ENCODE measurements at regions not wholly inside any gene's neighbourhood (a gene's known extent, or its start where the extent isn't known, plus 50 kb on each side); places are given as distances from the start of the nearest gene placed in this dataset.

DNA sequence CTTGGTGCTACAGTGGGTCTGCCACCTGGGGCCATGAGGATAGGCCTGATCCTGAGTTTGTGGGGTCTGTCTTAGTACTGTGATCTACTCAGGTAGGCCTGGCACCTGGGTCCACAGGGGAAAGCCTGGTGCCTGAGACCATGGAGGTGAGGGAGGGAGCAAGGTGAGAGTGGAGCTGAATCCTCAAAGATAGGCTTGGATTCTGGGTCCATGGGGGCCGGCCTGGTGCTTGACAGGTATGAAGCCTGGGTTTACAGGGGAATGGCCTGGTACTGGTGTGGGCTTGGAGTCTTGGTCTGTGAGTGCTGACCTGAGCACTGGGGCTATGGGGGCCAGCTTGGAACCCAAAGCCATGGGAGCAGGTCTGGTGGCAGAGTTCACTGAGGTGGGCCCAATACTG is 439.2 kb upstream of the SMARCA2 start:
- H3K27ac Mint-ChIP-seq: no peak overlapping the region

DNA sequence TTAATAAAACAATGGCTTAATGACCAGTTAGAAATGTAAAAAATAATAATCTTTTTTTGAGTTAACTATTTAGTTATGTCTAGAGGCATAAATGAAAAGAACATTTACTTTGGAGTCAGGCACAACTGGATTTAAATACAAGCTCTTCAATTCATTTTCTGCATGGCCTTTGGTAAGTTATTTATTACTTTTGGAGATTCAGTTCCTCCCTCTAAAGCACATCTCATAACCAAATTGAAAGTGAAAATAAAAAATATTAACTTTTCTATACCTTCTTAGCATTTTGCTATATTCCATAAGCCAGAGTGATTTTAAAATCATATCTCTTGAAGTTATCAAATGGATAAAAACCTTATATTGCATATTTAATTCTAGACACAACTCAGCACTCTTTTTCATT is 434.9 kb upstream of the SMARCA2 start:
- H3K27me3 Mint-ChIP-seq: no peaks in the 10 kb centered on the region
- DNase-seq (no peak), ATAC-seq (ENCODE audit: low read depth in 2 of 2) (no peak)
- H3K4me1 Mint-ChIP-seq: no peaks in the 10 kb centered on the region
- peaks cover 0 to 16% (median 3%) of the 10 kb centered on the region in 7 donors for H3K9me3 Mint-ChIP-seq
- no peak overlapping the region for H3K27ac Mint-ChIP-seq
- no peaks in the 10 kb centered on the region for H3K36me3 Mint-ChIP-seq
- H3K4me3 Mint-ChIP-seq: no peak overlapping the region

More for the DNA sequence above, 439.2 kb upstream of the SMARCA2 start:
- no peaks in the 10 kb centered on the region for H3K36me3 Mint-ChIP-seq
- DNase-seq: no peak
- no peaks in the 10 kb centered on the region for H3K4me1 Mint-ChIP-seq
- H3K9me3 Mint-ChIP-seq: peaks cover 0 to 5% (median 4%) of the 10 kb centered on the region in 7 donors
- no peak overlapping the region for H3K4me3 Mint-ChIP-seq
- no peak for ATAC-seq (ENCODE audit: low read depth in 2 of 2)
- no peaks in the 10 kb centered on the region for H3K27me3 Mint-ChIP-seq

DNA sequence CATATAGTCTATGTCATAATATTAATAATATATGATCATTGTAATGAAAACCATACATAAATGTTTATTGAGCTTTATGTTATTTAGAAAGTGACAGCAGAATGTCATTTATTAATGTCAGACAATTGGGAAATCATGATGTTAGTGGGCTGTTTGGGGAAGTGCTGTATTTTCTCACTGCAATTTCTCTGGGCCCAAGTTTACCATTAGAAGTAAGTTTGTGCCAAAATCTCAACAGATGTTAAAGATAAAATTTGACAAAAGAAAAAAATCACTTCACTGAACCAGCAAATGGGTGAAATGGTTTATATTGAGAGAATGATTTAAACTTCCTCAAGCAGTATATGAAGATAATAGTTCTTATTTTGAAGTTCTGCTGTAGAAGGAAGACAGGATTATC is 433.2 kb upstream of the SMARCA2 start:
- no peak overlapping the region for H3K4me3 Mint-ChIP-seq
- no peaks in the 10 kb centered on the region for H3K27me3 Mint-ChIP-seq
- no peak overlapping the region for H3K27ac Mint-ChIP-seq
- H3K36me3 Mint-ChIP-seq: no peaks in the 10 kb centered on the region
- DNase-seq (no peak), ATAC-seq (ENCODE audit: low read depth in 2 of 2) (no peak)
- no peaks in the 10 kb centered on the region for H3K4me1 Mint-ChIP-seq
- H3K9me3 Mint-ChIP-seq: peaks cover 0 to 17% (median 8%) of the 10 kb centered on the region in 7 donors

DNA sequence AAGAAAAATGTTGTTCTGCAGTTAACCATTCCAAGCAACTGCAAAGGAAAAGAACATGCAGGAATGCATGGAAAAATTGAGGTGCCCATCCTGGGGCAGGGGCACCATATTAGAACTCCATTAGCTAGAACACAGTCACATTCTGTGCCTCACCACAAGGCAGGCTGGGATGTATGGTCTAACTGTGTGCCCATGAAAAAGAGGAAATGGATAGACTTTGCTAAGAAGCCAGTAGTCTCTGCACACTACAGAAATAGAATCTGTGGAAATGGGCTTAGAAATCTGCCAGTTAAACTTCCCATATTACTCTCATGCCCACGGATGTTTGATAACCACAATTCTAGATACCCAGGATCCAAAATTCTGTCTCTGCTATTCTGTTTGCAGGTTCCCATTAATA is 423.8 kb upstream of the SMARCA2 start:
- Mint-ChIP-seq H3K27ac (no peak overlapping the region), H3K4me3 (no peak overlapping the region), H3K27me3 (peaks cover 0 to 5% (median 0%) of the 10 kb centered on the region in 3 donors), H3K9me3 (peaks cover 4 to 14% (median 8%) of the 10 kb centered on the region in 7 donors), H3K36me3 (no peaks in the 10 kb centered on the region), H3K4me1 (no peaks in the 10 kb centered on the region)
- DNase-seq (no peak), ATAC-seq (ENCODE audit: low read depth in 2 of 2) (no peak)

DNA sequence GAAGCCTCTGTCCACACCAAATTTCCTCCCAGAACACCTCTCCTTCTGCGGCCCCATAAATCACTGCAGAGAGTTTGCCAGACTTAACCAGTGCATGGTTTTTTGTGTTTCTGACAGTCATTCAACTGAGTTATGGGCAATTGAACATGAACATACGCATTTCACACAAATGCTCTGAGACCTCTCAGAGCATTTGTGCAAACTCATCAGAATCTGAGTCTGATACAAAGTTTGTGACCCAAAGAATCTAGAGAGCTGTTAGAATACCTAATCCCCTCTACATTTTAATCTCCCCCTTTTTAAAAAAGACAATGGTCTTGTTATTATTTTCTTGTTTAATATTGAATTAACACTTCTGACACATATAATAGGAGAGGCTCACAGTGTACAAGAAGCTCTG is 416.9 kb upstream of the SMARCA2 start:
- Mint-ChIP-seq H3K4me3 (no peak overlapping the region), H3K36me3 (no peaks in the 10 kb centered on the region), H3K27me3 (peaks cover 0 to 9% (median 0%) of the 10 kb centered on the region in 3 donors), H3K4me1 (no peaks in the 10 kb centered on the region), H3K9me3 (peaks cover 0 to 2% (median 0%) of the 10 kb centered on the region in 7 donors), H3K27ac (no peak overlapping the region)
- DNase-seq: no peak
- ATAC-seq (ENCODE audit: low read depth in 2 of 2): no peak

DNA sequence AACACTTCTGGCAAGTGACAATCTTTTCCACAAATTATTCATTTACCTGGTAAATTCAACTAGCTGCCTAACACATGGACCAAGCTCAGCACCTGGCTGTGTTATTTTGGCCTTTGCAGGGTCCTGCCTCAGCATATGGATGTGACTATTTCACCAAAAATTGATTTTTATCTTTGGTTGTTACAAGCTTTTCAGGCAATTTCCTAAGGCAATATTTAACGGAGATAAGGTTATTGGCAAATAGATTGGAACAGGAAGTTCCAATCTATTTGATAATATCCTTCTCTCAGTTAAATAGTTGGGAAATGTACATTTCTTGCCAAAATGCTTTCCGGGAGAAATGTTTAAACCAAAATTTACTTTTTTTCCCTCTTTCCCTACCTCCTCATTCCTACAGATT is 415.2 kb upstream of the SMARCA2 start:
- DNase-seq: no peak
- Mint-ChIP-seq H3K36me3 (no peaks in the 10 kb centered on the region), H3K27me3 (peaks cover 0 to 10% (median 6%) of the 10 kb centered on the region in 3 donors), H3K4me3 (no peak overlapping the region), H3K4me1 (no peaks in the 10 kb centered on the region), H3K27ac (no peak overlapping the region), H3K9me3 (peaks cover 0 to 8% (median 2%) of the 10 kb centered on the region in 7 donors)
- no peak for ATAC-seq (ENCODE audit: low read depth in 2 of 2)

DNA sequence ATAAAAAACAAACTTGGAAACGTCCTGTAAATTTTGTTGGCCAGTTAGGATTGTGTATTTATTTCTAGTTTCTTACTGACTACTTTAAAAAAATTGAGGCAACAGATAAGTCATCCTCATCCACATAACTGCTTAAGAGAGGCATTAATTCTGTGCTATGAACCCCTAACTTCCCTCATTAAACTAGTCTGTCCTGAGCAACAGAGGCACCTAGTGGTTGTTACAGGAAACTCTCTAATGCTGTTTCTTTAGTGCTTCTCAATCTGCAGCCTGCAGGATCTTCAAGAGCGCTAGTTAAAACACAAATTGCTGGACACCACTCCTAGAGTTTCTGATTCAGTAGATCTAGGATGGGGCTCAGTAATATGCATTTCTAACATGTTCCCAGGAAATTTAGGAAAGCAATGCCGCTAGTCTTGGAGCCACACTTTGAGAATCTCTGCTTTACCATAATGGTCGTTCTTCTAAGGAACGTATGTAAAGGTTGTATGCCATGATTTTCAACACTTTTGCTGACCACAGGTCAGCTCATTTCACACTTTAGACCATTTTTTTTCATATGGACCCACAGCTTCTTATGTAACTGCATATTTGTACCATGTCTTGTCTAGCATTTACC is 410.1 kb upstream of the SMARCA2 start:
- Mint-ChIP-seq H3K4me3 (no peak overlapping the region), H3K27ac (no peak overlapping the region), H3K4me1 (no peaks in the 10 kb centered on the region), H3K27me3 (peaks cover 0 to 6% (median 4%) of the 10 kb centered on the region in 3 donors), H3K9me3 (peaks cover 0 to 11% (median 4%) of the 10 kb centered on the region in 7 donors), H3K36me3 (no peaks in the 10 kb centered on the region)
- ATAC-seq (ENCODE audit: low read depth in 2 of 2): no peak
- DNase-seq: no peak

DNA sequence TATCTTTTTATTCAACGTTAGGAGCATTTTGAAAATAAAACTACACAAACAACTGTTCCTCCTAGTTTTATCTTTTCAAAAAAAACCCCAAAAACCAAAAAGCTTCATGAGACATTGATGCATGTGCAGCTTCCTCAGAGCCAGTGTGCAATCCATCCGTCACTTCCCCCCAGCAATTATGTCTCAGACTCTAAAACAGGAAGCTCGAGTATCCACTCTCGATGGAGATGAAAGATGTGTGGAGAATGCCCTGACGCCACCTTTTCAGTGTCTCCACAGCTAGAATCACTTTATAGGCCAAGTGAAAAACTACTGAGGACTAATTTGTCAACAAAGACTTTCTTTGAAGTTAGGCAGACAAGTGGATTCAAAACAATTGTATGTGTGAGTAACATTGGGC is 408.9 kb upstream of the SMARCA2 start:
- no peak overlapping the region for H3K27ac Mint-ChIP-seq
- DNase-seq (no peak), ATAC-seq (ENCODE audit: low read depth in 2 of 2) (no peak)
- no peak overlapping the region for H3K4me3 Mint-ChIP-seq
- peaks cover 0 to 11% (median 4%) of the 10 kb centered on the region in 7 donors for H3K9me3 Mint-ChIP-seq
- H3K27me3 Mint-ChIP-seq: peaks cover 0 to 6% (median 4%) of the 10 kb centered on the region in 3 donors
- H3K4me1 Mint-ChIP-seq: no peaks in the 10 kb centered on the region
- H3K36me3 Mint-ChIP-seq: no peaks in the 10 kb centered on the region

DNA sequence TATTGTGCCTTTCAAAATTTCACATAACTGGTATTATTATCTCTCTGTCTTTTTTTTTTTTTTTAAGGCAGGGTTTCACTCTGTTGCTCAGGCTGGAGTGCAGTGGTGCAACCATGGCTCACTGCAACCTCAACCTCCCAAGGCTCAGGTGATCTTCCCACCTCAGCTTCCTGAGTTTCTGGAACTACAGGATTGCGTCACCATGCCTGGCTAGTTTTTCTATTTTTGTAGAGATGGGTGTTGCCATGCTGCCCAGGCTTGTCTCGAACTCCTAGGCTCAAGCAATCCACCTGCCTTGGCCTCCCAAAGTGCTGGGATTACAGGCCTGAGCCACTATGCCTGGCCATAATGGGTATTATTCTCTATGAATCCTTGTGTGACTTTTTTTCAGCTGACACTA is 402.3 kb upstream of the SMARCA2 start:
- Mint-ChIP-seq H3K27me3 (peaks cover 0 to 6% (median 0%) of the 10 kb centered on the region in 3 donors), H3K9me3 (peaks cover 0 to 11% (median 5%) of the 10 kb centered on the region in 7 donors), H3K4me3 (no peak overlapping the region), H3K27ac (no peak overlapping the region), H3K4me1 (no peaks in the 10 kb centered on the region), H3K36me3 (no peaks in the 10 kb centered on the region)
- DNase-seq (no peak), ATAC-seq (ENCODE audit: low read depth in 2 of 2) (no peak)

DNA sequence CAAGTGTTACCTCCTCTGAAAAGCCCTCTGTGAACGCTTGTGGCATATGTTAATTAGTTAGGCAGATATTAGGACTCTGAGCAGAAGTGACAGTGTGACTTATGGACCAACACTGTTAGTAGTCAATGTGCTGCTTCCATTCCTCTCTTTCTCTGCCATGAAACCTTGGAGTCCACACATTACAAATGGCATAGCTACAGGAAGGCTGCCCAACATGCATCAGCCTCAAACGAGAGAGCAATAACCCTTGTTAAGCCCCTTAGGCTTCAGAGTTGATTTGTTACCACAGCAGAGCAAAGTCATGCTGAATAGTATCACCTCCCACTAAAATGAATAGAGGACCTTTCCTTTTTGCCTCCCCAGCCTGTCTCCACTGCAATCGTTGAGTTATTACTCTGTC is 397.7 kb upstream of the SMARCA2 start:
- peaks cover 0 to 11% (median 6%) of the 10 kb centered on the region in 7 donors for H3K9me3 Mint-ChIP-seq
- peaks cover 0 to 6% (median 0%) of the 10 kb centered on the region in 3 donors for H3K27me3 Mint-ChIP-seq
- no peaks in the 10 kb centered on the region for H3K4me1 Mint-ChIP-seq
- no peak overlapping the region for H3K4me3 Mint-ChIP-seq
- no peak for ATAC-seq (ENCODE audit: low read depth in 2 of 2)
- no peaks in the 10 kb centered on the region for H3K36me3 Mint-ChIP-seq
- no peak overlapping the region for H3K27ac Mint-ChIP-seq
- DNase-seq: no peak

DNA sequence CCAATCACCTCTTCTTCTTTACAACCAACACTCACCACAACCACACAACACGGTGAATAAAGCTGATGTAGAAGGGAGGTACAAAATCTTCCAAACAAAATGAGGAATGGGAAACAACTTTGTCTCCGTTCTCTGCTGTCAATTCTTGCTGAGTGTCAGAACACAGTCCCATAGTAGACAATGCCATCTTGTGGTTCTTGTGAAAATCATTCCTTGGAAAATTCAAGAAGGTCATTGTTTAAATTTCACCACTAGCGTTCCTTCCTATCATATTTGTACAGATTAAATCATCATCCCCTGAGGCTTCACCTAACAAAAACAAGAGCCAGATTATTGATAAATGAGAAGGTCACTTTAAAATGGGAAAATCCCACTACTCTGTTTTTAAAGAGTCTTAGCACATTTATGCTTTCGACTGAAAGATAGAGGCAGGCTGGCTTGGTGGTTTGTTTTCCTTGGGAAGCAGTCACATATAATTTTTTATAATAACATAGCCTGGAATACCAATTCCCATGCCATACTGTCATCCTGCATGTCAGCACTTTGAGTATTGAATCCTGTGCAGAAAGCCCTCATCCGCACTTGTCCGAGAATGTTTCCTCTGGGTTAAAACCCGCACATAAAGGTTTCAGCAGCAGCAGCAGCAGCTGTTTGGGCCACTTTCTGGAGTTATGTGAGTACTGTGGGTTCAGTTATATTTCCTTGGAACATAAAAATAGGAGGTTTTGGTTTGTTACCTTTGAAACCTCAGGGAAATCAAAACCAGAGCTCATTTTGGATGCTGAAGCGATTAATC is 395.0 kb upstream of the SMARCA2 start:
- Mint-ChIP-seq H3K36me3 (no peaks in the 10 kb centered on the region), H3K9me3 (peaks cover 3 to 22% (median 10%) of the 10 kb centered on the region in 7 donors), H3K4me1 (no peaks in the 10 kb centered on the region), H3K4me3 (no peak overlapping the region), H3K27me3 (peaks cover 0 to 6% (median 0%) of the 10 kb centered on the region in 3 donors), H3K27ac (no peak overlapping the region)
- DNase-seq (no peak), ATAC-seq (ENCODE audit: low read depth in 2 of 2) (no peak)

DNA sequence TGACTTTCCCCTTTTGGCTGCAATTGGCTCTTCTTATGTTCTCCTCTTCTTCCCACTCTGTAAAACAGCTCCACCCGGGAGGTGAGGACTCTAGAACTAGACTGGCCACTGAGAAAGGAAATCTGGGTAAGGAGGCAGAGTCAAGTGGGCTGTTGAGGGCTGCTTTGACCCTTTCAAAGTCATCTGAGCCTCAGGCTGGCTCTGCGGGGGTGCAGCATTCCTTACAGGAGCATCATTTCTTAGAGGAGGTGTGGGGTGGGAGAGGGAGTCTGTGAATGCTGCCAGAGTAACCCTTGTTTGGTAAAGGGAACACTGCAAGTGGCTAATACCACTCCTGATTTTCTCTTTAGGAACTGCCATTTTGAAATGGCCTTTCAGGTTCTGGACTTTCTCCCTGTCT is 377.7 kb upstream of the SMARCA2 start:
- no peaks in the 10 kb centered on the region for H3K27me3 Mint-ChIP-seq
- H3K4me1 Mint-ChIP-seq: no peaks in the 10 kb centered on the region
- no peak for ATAC-seq (ENCODE audit: low read depth in 2 of 2)
- peaks cover 0 to 9% (median 5%) of the 10 kb centered on the region in 7 donors for H3K9me3 Mint-ChIP-seq
- peak overlapping the region in 1 of 8 donors; percentile 39 for H3K4me3 Mint-ChIP-seq
- no peaks in the 10 kb centered on the region for H3K36me3 Mint-ChIP-seq
- H3K27ac Mint-ChIP-seq: no peak overlapping the region
- DNase-seq: no peak

DNA sequence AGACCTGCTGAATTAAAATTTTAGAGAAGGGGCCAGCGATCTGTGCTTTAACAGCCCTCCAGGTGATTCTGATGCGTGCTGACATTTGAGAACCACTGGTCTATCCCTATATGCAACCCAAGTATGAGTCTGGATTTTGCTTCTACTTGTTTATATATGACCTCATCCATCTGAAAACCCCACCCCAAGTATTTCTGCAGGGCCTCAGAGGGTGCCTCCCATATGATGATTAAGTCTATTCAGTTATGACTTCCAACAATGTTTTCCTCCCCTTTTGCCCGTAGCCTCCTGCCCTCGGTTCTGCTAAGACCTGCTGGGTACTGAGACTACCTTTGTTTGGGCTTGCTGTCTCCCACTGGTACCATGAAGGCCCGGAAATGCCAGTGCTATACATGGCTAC is 376.0 kb upstream of the SMARCA2 start:
- Mint-ChIP-seq H3K27ac (no peak overlapping the region), H3K9me3 (peaks cover 0 to 9% (median 5%) of the 10 kb centered on the region in 7 donors), H3K36me3 (no peaks in the 10 kb centered on the region), H3K4me1 (no peaks in the 10 kb centered on the region), H3K27me3 (no peaks in the 10 kb centered on the region), H3K4me3 (no peak overlapping the region)
- ATAC-seq (ENCODE audit: low read depth in 2 of 2) (no peak), DNase-seq (no peak)

DNA sequence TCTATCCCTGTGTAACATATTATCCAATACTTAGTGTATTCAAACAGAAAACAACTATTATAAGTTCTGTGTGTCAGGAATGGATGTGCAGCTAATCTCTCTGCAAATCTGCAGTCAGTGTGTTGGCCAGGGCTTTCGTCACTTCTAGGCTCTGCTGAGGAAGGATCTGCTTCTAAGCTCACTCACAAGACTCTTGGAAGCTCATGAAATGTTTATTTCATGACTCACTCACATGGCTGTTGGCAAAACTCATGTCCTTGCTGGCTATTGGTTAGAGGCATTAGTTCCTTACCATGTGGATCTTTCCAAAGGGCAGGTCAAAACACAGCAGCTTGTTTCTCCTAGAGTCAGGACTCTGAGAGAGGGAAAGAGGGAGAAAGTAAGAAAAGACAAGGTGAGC is 367.4 kb upstream of the SMARCA2 start:
- no peaks in the 10 kb centered on the region for H3K4me1 Mint-ChIP-seq
- ATAC-seq (ENCODE audit: low read depth in 2 of 2): no peak
- peaks cover 0 to 5% (median 4%) of the 10 kb centered on the region in 3 donors for H3K27me3 Mint-ChIP-seq
- no peak overlapping the region for H3K4me3 Mint-ChIP-seq
- no peak for DNase-seq
- H3K27ac Mint-ChIP-seq: no peak overlapping the region
- peaks cover 0 to 9% (median 0%) of the 10 kb centered on the region in 7 donors for H3K9me3 Mint-ChIP-seq
- H3K36me3 Mint-ChIP-seq: no peaks in the 10 kb centered on the region
